Trophoblast cell (in vitro differentiated cells and primary cell): ENCODE measurements at regions not wholly inside any gene's neighbourhood (a gene's known extent, or its start where the extent isn't known, plus 50 kb on each side); places are given as distances from the start of the nearest gene placed in this dataset.

Experiments
- DNase-seq, 2 donors: peaks; one replicate each; pipeline ENCODE4 v3.0.0-alpha.2; 2016
- H2AFZ ChIP-seq: 2 replicates; pipeline ENCODE4 v1.6.1; 2013; ENCODE audit warnings: low read length, moderate library complexity, mild to moderate bottlenecking; ENCODE audit not compliant: insufficient read depth, poor library complexity
- H2AK5ac ChIP-seq: 2 replicates; pipeline ENCODE4 v1.6.1; 2013; ENCODE audit warnings: mild to moderate bottlenecking, low read length
- H2BK120ac ChIP-seq: 2 replicates; pipeline ENCODE4 v1.6.1; 2013; ENCODE audit warnings: low read length, mild to moderate bottlenecking, moderate library complexity; ENCODE audit not compliant: insufficient read depth, poor library complexity
- H2BK12ac ChIP-seq: 2 replicates; pipeline ENCODE4 v1.6.1; 2013; ENCODE audit warnings: mild to moderate bottlenecking, low read length, moderate library complexity
- H2BK5ac ChIP-seq: 2 replicates; pipeline ENCODE4 v1.6.1; 2013; ENCODE audit warnings: low read length, low read depth, moderate library complexity, mild to moderate bottlenecking; ENCODE audit not compliant: poor library complexity
- H3K14ac ChIP-seq: 2 replicates; pipeline ENCODE4 v1.6.1; 2013; ENCODE audit warnings: mild to moderate bottlenecking, low read length
- H3K18ac ChIP-seq: 2 replicates; pipeline ENCODE4 v1.6.1; 2013; ENCODE audit warnings: mild to moderate bottlenecking, low read length
- H3K23ac ChIP-seq: 2 replicates; pipeline ENCODE4 v1.6.1; 2013; ENCODE audit warnings: low read length
- H3K27ac ChIP-seq: 2 replicates; pipeline ENCODE4 v1.5.1; 2013; ENCODE audit warnings: low read depth, mild to moderate bottlenecking, inconsistent platforms, low read length, moderate library complexity
- H3K27me3 ChIP-seq: 2 replicates; pipeline ENCODE4 v1.6.1; 2013; ENCODE audit warnings: inconsistent platforms, mild to moderate bottlenecking, low read length, moderate library complexity; ENCODE audit not compliant: insufficient read depth
- H3K36me3 ChIP-seq, 2 experiments: 1 replicate in 1 of 2; 2 replicates in 1 of 2; pipeline ENCODE4 v1.6.1; 2013; ENCODE audit warnings: low read length in 2 of 2, mild to moderate bottlenecking in 2 of 2, moderate library complexity in 1 of 2; ENCODE audit not compliant: insufficient read depth in 2 of 2, control insufficient read depth in 1 of 2
- H3K4ac ChIP-seq: 2 replicates; pipeline ENCODE4 v1.6.1; 2013; ENCODE audit warnings: low read depth, mild to moderate bottlenecking, low read length, moderate library complexity
- H3K4me1 ChIP-seq, 2 experiments: 1 replicate in 1 of 2; 2 replicates in 1 of 2; pipeline ENCODE4 v1.6.1; 2013; ENCODE audit warnings: low read length in 2 of 2, mild to moderate bottlenecking in 2 of 2, moderate library complexity in 1 of 2; ENCODE audit not compliant: insufficient read depth in 2 of 2, control insufficient read depth in 1 of 2
- H3K4me2 ChIP-seq: 2 replicates; pipeline ENCODE4 v1.6.1; 2013; ENCODE audit warnings: inconsistent platforms, mild to moderate bottlenecking, low read length, moderate library complexity
- H3K4me3 ChIP-seq: 2 replicates; pipeline ENCODE4 v1.5.1; 2013; ENCODE audit warnings: mild to moderate bottlenecking, low read depth, low read length, inconsistent platforms
- H3K79me1 ChIP-seq: one replicate; pipeline ENCODE4 v1.6.1; 2013; ENCODE audit warnings: low read length
- H3K79me2 ChIP-seq: 2 replicates; pipeline ENCODE4 v1.6.1; 2013; ENCODE audit warnings: low read length, mild to moderate bottlenecking; ENCODE audit not compliant: control insufficient read depth, insufficient read depth, poor library complexity
- H3K9ac ChIP-seq: 2 replicates; pipeline ENCODE4 v1.6.1; 2013; ENCODE audit warnings: mild to moderate bottlenecking, low read length
- H3K9me3 ChIP-seq: 2 replicates; pipeline ENCODE4 v1.6.1; 2013; ENCODE audit warnings: low read depth, mild to moderate bottlenecking, control low read depth, inconsistent platforms, low read length; ENCODE audit not compliant: insufficient read depth
- H4K12ac ChIP-seq: 2 replicates; pipeline ENCODE4 v1.6.1; 2013; ENCODE audit warnings: low read depth, mild to moderate bottlenecking, low read length, moderate library complexity
- H4K8ac ChIP-seq: 2 replicates; pipeline ENCODE4 v1.6.1; 2013; ENCODE audit warnings: low read depth, mild to moderate bottlenecking, low read length, moderate library complexity
- H4K91ac ChIP-seq: one replicate; pipeline ENCODE4 v1.6.1; 2013; ENCODE audit warnings: low read depth, mild to moderate bottlenecking, low read length, moderate library complexity
- WGBS: extraction: QIAGEN DNeasy Blood & Tissue Kit; methylation state at CpG from one replicate; pipeline ENCODE4 v1.1.7; 2013; ENCODE audit warnings: missing lambda C conversion rate; ENCODE audit not compliant: insufficient read length, insufficient coverage; ENCODE audit errors: extremely low coverage; 5-methylcytosine and 5-hydroxymethylcytosine counted together

DNA sequence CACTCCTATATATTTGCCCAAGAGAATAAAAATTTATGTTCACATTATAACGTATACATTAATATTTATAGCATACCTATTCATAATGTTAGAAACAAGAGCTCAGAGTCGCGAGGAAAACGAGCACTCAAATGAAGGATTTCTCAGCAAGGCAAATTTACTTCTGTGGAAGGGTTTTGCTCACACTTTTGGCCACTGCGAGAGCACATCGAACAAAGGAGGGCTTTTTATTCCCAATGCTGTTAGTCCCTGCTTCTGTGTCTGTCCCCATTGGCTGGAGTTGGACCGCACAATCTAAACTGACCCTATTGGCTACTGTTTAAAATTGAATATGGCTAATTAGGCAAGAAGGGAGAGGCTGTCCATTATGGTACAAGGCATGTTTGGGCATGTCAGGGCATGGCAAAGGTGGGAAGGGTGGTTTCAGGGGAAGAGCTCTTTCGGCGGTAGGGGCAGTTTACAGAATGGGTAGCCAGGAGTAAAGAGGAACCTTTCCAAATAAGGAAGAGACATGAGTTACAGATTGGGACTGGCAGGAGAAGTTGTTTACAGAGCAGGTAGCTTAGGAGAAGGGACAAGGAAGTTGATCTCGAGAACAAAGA lies 702.9 kb downstream of the TRHDE start:
- H3K4me3 ChIP-seq = no peak overlapping the region
- no peak overlapping the region for H3K14ac ChIP-seq
- no peak overlapping the region for H3K4ac ChIP-seq
- H2AK5ac ChIP-seq = no peak overlapping the region
- no peak overlapping the region for H2AFZ ChIP-seq
- peaks cover 3% of the 10 kb centered on the region for H3K9me3 ChIP-seq
- no peak overlapping the region for H3K23ac ChIP-seq
- H3K27me3 ChIP-seq = no peaks in the 10 kb centered on the region
- H3K4me1 ChIP-seq = no peaks in the 10 kb centered on the region
- no peak overlapping the region for H3K18ac ChIP-seq
- H2BK120ac ChIP-seq = no peak overlapping the region
- H3K4me2 ChIP-seq = no peak overlapping the region
- no peak overlapping the region for H4K8ac ChIP-seq
- H3K27ac ChIP-seq = no peak overlapping the region
- no peak overlapping the region for H2BK12ac ChIP-seq
- no peaks in the 10 kb centered on the region for H3K79me2 ChIP-seq
- no peak overlapping the region for H3K9ac ChIP-seq
- DNase-seq = no peak
- no peaks in the 10 kb centered on the region for H3K79me1 ChIP-seq
- H2BK5ac ChIP-seq = no peak overlapping the region
- no peak overlapping the region for H4K91ac ChIP-seq
- H3K36me3 ChIP-seq = no peaks in the 10 kb centered on the region
- WGBS = no CpG with 5 or more reads among the region's 10 CpGs
- no peak overlapping the region for H4K12ac ChIP-seq

DNA sequence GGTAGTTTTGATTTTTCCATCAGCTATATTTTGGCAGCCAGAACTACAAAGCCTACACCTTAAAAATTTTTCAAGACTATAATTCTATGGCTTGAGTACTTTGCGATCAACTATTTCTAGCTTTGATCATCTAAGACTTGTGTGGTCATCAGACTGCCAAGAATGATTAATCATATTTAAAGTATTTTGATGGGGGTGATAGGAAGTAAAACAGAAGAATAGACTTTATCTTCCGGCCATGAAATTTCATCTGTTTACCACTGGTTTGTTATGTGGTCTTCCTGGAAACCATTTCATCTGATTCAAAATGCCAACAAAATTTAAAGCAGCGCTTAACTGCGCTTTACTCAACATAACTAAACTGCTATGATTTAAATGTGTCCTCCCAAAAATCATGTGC lies 706.8 kb downstream of the TRHDE start:
- H4K8ac ChIP-seq = no peak overlapping the region
- H2BK120ac ChIP-seq = no peak overlapping the region
- no peak overlapping the region for H3K23ac ChIP-seq
- H3K18ac ChIP-seq = no peak overlapping the region
- H4K12ac ChIP-seq = no peak overlapping the region
- no peaks in the 10 kb centered on the region for H3K36me3 ChIP-seq
- no peak overlapping the region for H3K9ac ChIP-seq
- H3K79me1 ChIP-seq = no peaks in the 10 kb centered on the region
- H4K91ac ChIP-seq = no peak overlapping the region
- no peak overlapping the region for H3K27ac ChIP-seq
- H3K4me2 ChIP-seq = no peak overlapping the region
- H3K9me3 ChIP-seq = peaks cover 3% of the 10 kb centered on the region
- no peaks in the 10 kb centered on the region for H3K79me2 ChIP-seq
- no CpG with 5 or more reads among the region's 4 CpGs for WGBS
- H3K4me3 ChIP-seq = no peak overlapping the region
- H3K4me1 ChIP-seq = no peaks in the 10 kb centered on the region
- H3K27me3 ChIP-seq = no peaks in the 10 kb centered on the region
- peak in 1 of 2 donors; percentile 3 for DNase-seq
- H2BK12ac ChIP-seq = no peak overlapping the region
- H2BK5ac ChIP-seq = no peak overlapping the region
- H3K4ac ChIP-seq = no peak overlapping the region
- H3K14ac ChIP-seq = no peak overlapping the region
- no peak overlapping the region for H2AK5ac ChIP-seq
- H2AFZ ChIP-seq = no peak overlapping the region

DNA sequence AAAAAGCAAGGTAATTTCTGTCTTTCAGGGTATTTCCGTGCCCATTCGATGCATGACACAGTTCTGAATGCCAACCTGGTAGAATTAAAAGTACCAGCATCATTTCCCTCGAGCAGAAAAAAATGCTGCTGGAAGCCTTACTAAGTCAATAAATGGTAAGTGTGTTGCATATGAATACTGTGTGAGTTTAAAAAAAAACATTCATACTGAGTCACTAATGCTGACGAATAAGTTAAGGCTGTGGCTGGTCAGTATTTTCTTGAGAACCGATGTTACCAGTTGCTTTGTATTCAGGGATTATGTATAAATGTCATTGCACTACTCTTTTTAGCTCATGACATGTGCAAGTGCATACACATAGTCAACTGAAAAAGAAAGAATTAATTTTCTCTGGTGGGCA lies 710.2 kb downstream of the TRHDE start:
- Histone ChIP-seq H2BK12ac (no peak overlapping the region), H3K4me3 (no peak overlapping the region), H4K91ac (no peak overlapping the region), H3K18ac (no peak overlapping the region), H2BK5ac (no peak overlapping the region), H3K79me1 (no peaks in the 10 kb centered on the region), H3K9ac (no peak overlapping the region), H3K4me2 (no peak overlapping the region), H3K27me3 (no peaks in the 10 kb centered on the region), H3K9me3 (no peaks in the 10 kb centered on the region), H2AK5ac (no peak overlapping the region), H3K4me1 (no peaks in the 10 kb centered on the region), H3K27ac (no peak overlapping the region), H3K4ac (no peak overlapping the region), H3K23ac (no peak overlapping the region), H3K36me3 (no peaks in the 10 kb centered on the region), H4K12ac (no peak overlapping the region), H4K8ac (no peak overlapping the region), H2BK120ac (no peak overlapping the region), H2AFZ (no peak overlapping the region), H3K79me2 (no peaks in the 10 kb centered on the region), H3K14ac (no peak overlapping the region)
- no CpG with 5 or more reads among the region's 5 CpGs for WGBS
- no peak for DNase-seq

DNA sequence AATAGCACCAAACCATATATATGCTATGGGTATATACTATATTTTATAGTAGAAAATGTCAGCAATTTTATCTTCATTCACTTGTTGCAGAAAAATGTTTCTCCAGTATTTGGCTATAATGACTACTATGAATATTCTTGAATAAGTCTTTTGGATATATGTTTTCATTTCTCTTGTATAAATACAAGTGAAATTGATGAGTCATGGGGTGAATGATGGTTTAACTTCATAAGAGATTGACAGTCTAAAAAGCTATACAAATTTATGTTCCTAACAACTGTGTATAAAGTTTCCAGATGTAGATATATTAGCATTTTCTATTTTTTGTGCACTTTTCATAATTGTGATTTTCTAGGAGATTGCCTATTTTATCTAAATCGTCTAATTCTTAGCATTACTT lies 714.8 kb downstream of the TRHDE start:
- Histone ChIP-seq H3K79me2 (no peaks in the 10 kb centered on the region), H4K91ac (no peak overlapping the region), H3K23ac (no peak overlapping the region), H4K12ac (no peak overlapping the region), H4K8ac (no peak overlapping the region), H3K9ac (no peak overlapping the region), H2BK5ac (no peak overlapping the region), H2AFZ (no peak overlapping the region), H2BK12ac (no peak overlapping the region), H2BK120ac (no peak overlapping the region), H3K27ac (no peak overlapping the region), H3K4ac (no peak overlapping the region), H2AK5ac (no peak overlapping the region), H3K18ac (no peak overlapping the region), H3K27me3 (no peaks in the 10 kb centered on the region), H3K4me1 (no peaks in the 10 kb centered on the region), H3K9me3 (no peaks in the 10 kb centered on the region), H3K4me2 (no peak overlapping the region), H3K36me3 (no peaks in the 10 kb centered on the region), H3K79me1 (no peaks in the 10 kb centered on the region), H3K14ac (no peak overlapping the region), H3K4me3 (no peak overlapping the region)
- no peak for DNase-seq
- WGBS = no CpG with 5 or more reads among the region's 1 CpG
